ENCODE measurements at regions not wholly inside any gene's neighbourhood (a gene's known extent, or its start where the extent isn't known, plus 50 kb on each side); places are given as distances from the start of the nearest gene placed in this dataset.

DNA sequence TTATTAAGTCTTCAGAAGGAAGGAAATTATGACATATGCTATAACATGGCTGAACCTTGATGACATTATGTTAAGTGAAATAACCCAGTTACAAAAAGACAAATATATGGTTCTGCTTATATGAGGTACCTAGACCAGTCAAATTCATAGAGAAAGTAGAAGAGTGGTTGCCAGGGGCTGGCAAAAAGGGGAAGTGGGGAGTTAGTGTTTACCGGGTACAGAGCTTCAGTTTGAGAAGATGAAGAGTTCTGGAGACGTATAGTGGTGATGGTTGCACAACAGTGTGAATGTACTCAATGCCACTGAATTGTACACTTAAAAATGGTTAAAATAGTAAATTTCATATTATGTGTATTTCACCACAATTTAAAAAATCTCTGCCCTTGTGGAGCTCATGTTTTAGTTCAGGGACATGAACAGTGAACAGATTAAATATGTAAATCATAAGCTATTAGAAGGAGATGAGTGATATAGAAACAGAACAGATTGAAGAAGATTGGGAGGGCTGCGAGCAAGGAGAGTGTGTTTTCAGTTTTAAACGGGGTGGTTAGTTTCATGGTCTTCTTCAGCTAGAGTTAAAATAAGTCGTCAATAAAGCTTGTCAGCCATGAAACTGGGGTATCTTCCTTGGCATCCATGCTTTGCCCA is 355.2 kb downstream of the KCNRG start:
- Histone ChIP-seq H3K9me3 (ENCODE audit: control insufficient read depth, insufficient read depth, low read length) (no peaks in the 10 kb centered on the region), H3K4me1 (ENCODE audit: control insufficient read depth, insufficient read depth, low read length) (no peaks in the 10 kb centered on the region), H3K9ac (ENCODE audit: low read depth, low read length) (no peak overlapping the region), H4K20me1 (ENCODE audit: insufficient read depth, low read length) (no peaks in the 10 kb centered on the region), H4K5ac (ENCODE audit: low read depth, low read length) (no peak overlapping the region), H3K27ac (ENCODE audit: insufficient read depth, low read length) (no peak overlapping the region), H3K27me3 (ENCODE audit: control insufficient read depth, insufficient read depth, low read length) (peaks cover 8% of the 10 kb centered on the region; the same call in 1 of the 2 replicates), H2AFZ (replicated peaks; ENCODE audit: low read length, poor library complexity) (no peak overlapping the region), H3K56ac (ENCODE audit: extremely low read depth, insufficient read depth, low read length) (no peak overlapping the region), H2BK120ac (ENCODE audit: low read depth, low read length) (no peak overlapping the region), H3K4ac (ENCODE audit: low read depth, low read length) (no peak overlapping the region), H3K9me1 (ENCODE audit: insufficient read depth, low read length) (no peaks in the 10 kb centered on the region), H3K79me1 (ENCODE audit: low read depth in 1 of 2, low read length in 2 of 2) (no peaks in the 10 kb centered on the region), H2BK5ac (ENCODE audit: low read depth, low read length, poor library complexity, severe bottlenecking) (no peak overlapping the region), H3K36me3 (ENCODE audit: control insufficient read depth, insufficient read depth, low read length) (no peaks in the 10 kb centered on the region), H4K8ac (ENCODE audit: low read depth in 2 of 2, low read length in 2 of 2) (no peak overlapping the region), H3K18ac (ENCODE audit: low read depth, low read length) (no peak overlapping the region), H2AK9ac (replicated peaks; ENCODE audit: low read depth, low read length, poor library complexity) (no peak overlapping the region), H4K91ac (ENCODE audit: insufficient read depth, low read depth, low read length) (no peak overlapping the region), H3K4me3 (ENCODE audit: insufficient read depth, low read depth, low read length) (no peak overlapping the region), H2BK20ac (ENCODE audit: low read depth, low read length) (no peak overlapping the region), H3K4me2 (ENCODE audit: low read depth, low read length) (no peak overlapping the region), H3K23ac (ENCODE audit: low read depth, low read length) (no peak overlapping the region), H2BK15ac (ENCODE audit: low read depth, low read length) (no peak overlapping the region), H2AK5ac (ENCODE audit: low read depth, low read length) (no peak overlapping the region), H3K14ac (replicated peaks; ENCODE audit: low read depth, low read length) (no peak overlapping the region)
- ChIA-PET CTCF (no interaction called here), POLR2A (ENCODE audit: unreplicated experiment) (no interaction called here)
- BruUV-seq (replicated peaks): no TSS peak
- in situ Hi-C loops (cut with MboI; ENCODE audit: low sequenced_read_pairs) (no loop called here), dilution Hi-C loops (cut with HindIII; ENCODE audit: low sequenced_read_pairs, unreplicated experiment) (no loop called here), intact Hi-C loops (cut with micrococcal nuclease) (no loop called here)
- TF ChIP-seq POLR2A (IDR thresholded peaks at IDR 0.05; ENCODE audit: low read depth, low read length): no peak
- TF ChIP-seq BHLHE40 (IDR thresholded peaks at IDR 0.05; ENCODE audit: low read depth, low read length): no peak
- no peak for TF ChIP-seq FOS (IDR thresholded peaks at IDR 0.05; ENCODE audit: low read depth, low read length)
- no peak for TF ChIP-seq MAZ (IDR thresholded peaks at IDR 0.05; ENCODE audit: borderline replicate concordance, low read depth, low read length)
- no peak for TF ChIP-seq RAD21 (IDR thresholded peaks at IDR 0.05; ENCODE audit: low read length)
- TF ChIP-seq, protein P1, sequence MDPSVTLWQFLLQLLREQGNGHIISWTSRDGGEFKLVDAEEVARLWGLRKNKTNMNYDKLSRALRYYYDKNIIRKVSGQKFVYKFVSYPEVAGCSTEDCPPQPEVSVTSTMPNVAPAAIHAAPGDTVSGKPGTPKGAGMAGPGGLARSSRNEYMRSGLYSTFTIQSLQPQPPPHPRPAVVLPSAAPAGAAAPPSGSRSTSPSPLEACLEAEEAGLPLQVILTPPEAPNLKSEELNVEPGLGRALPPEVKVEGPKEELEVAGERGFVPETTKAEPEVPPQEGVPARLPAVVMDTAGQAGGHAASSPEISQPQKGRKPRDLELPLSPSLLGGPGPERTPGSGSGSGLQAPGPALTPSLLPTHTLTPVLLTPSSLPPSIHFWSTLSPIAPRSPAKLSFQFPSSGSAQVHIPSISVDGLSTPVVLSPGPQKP (IDR thresholded peaks at IDR 0.05; ENCODE audit: borderline replicate concordance, low read depth, low read length): no peak
- no peak for TF ChIP-seq MAFK (IDR thresholded peaks at IDR 0.05; ENCODE audit: low read depth, low read length)
- TF ChIP-seq, protein P2, sequence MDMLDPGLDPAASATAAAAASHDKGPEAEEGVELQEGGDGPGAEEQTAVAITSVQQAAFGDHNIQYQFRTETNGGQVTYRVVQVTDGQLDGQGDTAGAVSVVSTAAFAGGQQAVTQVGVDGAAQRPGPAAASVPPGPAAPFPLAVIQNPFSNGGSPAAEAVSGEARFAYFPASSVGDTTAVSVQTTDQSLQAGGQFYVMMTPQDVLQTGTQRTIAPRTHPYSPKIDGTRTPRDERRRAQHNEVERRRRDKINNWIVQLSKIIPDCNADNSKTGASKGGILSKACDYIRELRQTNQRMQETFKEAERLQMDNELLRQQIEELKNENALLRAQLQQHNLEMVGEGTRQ (IDR thresholded peaks at IDR 0.05; ENCODE audit: low read depth, low read length): no peak
- TF ChIP-seq, protein P3, sequence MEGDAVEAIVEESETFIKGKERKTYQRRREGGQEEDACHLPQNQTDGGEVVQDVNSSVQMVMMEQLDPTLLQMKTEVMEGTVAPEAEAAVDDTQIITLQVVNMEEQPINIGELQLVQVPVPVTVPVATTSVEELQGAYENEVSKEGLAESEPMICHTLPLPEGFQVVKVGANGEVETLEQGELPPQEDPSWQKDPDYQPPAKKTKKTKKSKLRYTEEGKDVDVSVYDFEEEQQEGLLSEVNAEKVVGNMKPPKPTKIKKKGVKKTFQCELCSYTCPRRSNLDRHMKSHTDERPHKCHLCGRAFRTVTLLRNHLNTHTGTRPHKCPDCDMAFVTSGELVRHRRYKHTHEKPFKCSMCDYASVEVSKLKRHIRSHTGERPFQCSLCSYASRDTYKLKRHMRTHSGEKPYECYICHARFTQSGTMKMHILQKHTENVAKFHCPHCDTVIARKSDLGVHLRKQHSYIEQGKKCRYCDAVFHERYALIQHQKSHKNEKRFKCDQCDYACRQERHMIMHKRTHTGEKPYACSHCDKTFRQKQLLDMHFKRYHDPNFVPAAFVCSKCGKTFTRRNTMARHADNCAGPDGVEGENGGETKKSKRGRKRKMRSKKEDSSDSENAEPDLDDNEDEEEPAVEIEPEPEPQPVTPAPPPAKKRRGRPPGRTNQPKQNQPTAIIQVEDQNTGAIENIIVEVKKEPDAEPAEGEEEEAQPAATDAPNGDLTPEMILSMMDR (conservative IDR thresholded peaks at IDR 0.05; ENCODE audit: low read depth, low read length): no peak
- TF ChIP-seq CHD1 (IDR thresholded peaks at IDR 0.05; ENCODE audit: low read depth, low read length): no peak
- no peak for TF ChIP-seq RFX5 (IDR thresholded peaks at IDR 0.05; ENCODE audit: low read depth, low read length)
- TF ChIP-seq RCOR1 (IDR thresholded peaks at IDR 0.05; ENCODE audit: insufficient replicate concordance, low read length): no peak
- no peak for TF ChIP-seq CEBPB (IDR thresholded peaks at IDR 0.05; ENCODE audit: low read depth, low read length)
- no peak for DNase-seq
- 60% methylated on average over 2 of the region's 5 CpGs; no CpG with 5 or more reads in 1 of the 2 experiments for WGBS, 2 experiments (ENCODE audit: extremely low coverage in 2 of 2, insufficient read length in 1 of 2)
- no peak for ATAC-seq (ENCODE audit: low read depth)
